ENCODE measurements at regions not wholly inside any gene's neighbourhood (a gene's known extent, or its start where the extent isn't known, plus 50 kb on each side); places are given as distances from the start of the nearest gene placed in this dataset.
A peak's percentile ranks its signal among the peaks of the same experiment; 100 is the strongest.

DNA sequence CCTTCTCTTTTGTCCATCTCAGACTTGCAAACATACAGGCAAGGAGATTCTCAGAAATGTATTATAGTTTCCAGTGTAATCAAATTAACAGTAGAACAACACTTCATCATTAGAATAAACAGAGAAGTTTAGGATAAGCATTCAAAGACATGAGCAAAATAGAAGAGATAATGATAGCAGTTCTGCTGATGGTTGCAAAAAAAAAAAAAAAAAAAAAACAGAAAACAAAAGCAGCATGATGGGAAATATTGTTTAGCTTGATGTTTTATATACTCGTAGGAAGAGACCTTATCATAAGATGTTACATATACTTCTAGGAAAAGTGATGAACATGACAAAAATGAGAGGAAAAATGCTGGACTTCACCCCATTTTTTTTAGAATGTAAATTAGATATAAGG lies 1356.2 kb downstream of the MAT2B start:
- H3K4me3 Mint-ChIP-seq = no peak overlapping the region
- Histone ChIP-seq H3K4me1 (ENCODE audit: control insufficient read depth, insufficient read depth, low read length, poor library complexity, severe bottlenecking) (no peaks in the 10 kb centered on the region), H3K9me3 (ENCODE audit: control insufficient read depth in 2 of 2, low read length in 2 of 2) (no peaks in the 10 kb centered on the region), H3K36me3 (ENCODE audit: control insufficient read depth, insufficient read depth, low read length) (no peaks in the 10 kb centered on the region), H3K4me3 (ENCODE audit: low read depth, low read length) (no peak overlapping the region), H3K27ac (ENCODE audit: insufficient read depth, low read length, poor library complexity, severe bottlenecking) (no peak overlapping the region), H3K27me3 (ENCODE audit: control insufficient read depth, insufficient read depth, low read length) (no peaks in the 10 kb centered on the region)
- peaks cover 3% of the 10 kb centered on the region for H3K36me3 Mint-ChIP-seq
- ATAC-seq (ENCODE audit: low read depth in 2 of 2) = no peak
- peaks cover 1 to 27% (median 7%) of the 10 kb centered on the region in 7 donors for H3K9me3 Mint-ChIP-seq
- no peaks in the 10 kb centered on the region for H3K4me1 Mint-ChIP-seq
- H3K27ac Mint-ChIP-seq = no peak overlapping the region
- no peaks in the 10 kb centered on the region for H3K27me3 Mint-ChIP-seq
- DNase-seq = no peak

DNA sequence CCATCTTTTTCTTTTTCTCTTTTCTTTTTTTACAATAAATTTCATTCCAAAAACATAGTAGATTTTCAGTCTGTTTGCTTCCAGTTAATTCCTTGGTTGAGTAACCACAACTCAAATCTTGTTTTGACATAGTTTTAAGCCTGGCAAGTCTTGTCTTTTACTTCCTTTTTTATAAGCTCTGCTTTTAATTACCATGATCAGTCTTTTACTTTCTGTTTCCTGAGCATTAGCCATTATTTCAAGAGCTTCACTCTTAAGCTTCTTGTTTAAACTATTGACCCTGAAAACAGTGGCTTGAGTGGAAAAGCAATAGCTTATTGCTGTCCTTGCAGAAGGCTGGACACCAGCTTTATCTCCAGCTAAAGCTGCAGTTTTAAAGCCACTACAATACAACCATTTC lies 1363.3 kb downstream of the MAT2B start:
- Mint-ChIP-seq H3K4me3 (no peak overlapping the region), H3K27me3 (no peaks in the 10 kb centered on the region), H3K36me3 (no peaks in the 10 kb centered on the region), H3K4me1 (no peaks in the 10 kb centered on the region), H3K9me3 (peaks cover 0 to 40% (median 2%) of the 10 kb centered on the region in 7 donors), H3K27ac (no peak overlapping the region)
- no peaks in the 10 kb centered on the region for H3K27me3 ChIP-seq (ENCODE audit: control insufficient read depth, insufficient read depth, low read length)
- H3K4me1 ChIP-seq (ENCODE audit: control insufficient read depth, insufficient read depth, low read length, poor library complexity, severe bottlenecking) = no peaks in the 10 kb centered on the region
- H3K4me3 ChIP-seq (ENCODE audit: low read depth, low read length) = no peak overlapping the region
- no peaks in the 10 kb centered on the region for H3K36me3 ChIP-seq (ENCODE audit: control insufficient read depth, insufficient read depth, low read length)
- H3K27ac ChIP-seq (ENCODE audit: insufficient read depth, low read length, poor library complexity, severe bottlenecking) = no peak overlapping the region
- DNase-seq (no peak), ATAC-seq (ENCODE audit: low read depth in 2 of 2) (no peak)
- peaks cover 0 to 6% of the 10 kb centered on the region in 2 experiments for H3K9me3 ChIP-seq (ENCODE audit: control insufficient read depth in 2 of 2, low read length in 2 of 2)

DNA sequence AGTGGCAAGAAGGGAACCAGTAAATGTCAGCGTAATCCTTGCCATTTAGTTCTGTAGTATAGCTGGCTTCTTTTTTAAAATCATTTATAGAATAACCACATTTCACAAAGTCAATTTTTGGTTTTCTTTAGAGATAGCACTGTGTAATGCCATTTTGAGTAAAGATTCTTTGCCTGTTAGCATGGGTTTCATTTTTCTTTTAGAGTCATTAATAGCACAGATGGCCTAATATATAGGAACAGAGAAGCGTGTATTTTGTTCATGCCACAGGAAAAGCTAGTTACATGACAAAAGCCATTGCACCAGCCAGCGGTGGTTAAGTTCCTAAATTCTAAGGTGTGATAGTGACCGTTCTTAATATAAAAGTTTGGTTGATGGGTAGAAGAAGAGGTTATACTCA lies 1363.9 kb downstream of the MAT2B start:
- Mint-ChIP-seq H3K36me3 (no peaks in the 10 kb centered on the region), H3K27ac (no peak overlapping the region), H3K27me3 (no peaks in the 10 kb centered on the region), H3K4me1 (no peaks in the 10 kb centered on the region), H3K4me3 (no peak overlapping the region), H3K9me3 (peaks cover 0 to 46% (median 2%) of the 10 kb centered on the region in 7 donors)
- no peaks in the 10 kb centered on the region for H3K36me3 ChIP-seq (ENCODE audit: control insufficient read depth, insufficient read depth, low read length)
- no peaks in the 10 kb centered on the region for H3K4me1 ChIP-seq (ENCODE audit: control insufficient read depth, insufficient read depth, low read length, poor library complexity, severe bottlenecking)
- ATAC-seq (ENCODE audit: low read depth in 2 of 2) (no peak), DNase-seq (no peak)
- H3K4me3 ChIP-seq (ENCODE audit: low read depth, low read length) = no peak overlapping the region
- no peaks in the 10 kb centered on the region for H3K27me3 ChIP-seq (ENCODE audit: control insufficient read depth, insufficient read depth, low read length)
- H3K9me3 ChIP-seq (ENCODE audit: control insufficient read depth in 2 of 2, low read length in 2 of 2) = peaks cover 0 to 6% of the 10 kb centered on the region in 2 experiments
- H3K27ac ChIP-seq (ENCODE audit: insufficient read depth, low read length, poor library complexity, severe bottlenecking) = no peak overlapping the region

DNA sequence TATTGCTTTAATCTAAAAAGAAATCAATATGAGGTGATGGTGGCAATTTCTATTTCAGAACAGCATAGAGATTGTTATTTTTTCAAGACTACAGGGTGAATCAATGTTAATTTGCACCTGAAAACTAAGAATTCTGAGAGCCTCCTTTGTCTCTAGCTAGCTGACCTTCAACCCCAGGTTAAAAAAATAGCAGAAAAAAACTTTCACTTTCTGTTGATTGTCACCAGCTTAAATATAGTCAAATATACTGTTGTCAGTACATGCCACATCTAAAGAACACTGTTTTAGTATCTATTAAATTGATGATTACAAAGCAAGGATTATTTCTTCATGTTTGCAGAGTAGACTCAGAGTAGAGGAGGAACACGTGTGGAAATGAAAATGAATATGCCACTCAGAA lies 1371.4 kb downstream of the MAT2B start:
- Mint-ChIP-seq H3K4me1 (no peaks in the 10 kb centered on the region), H3K9me3 (peaks cover 0 to 29% (median 7%) of the 10 kb centered on the region in 7 donors), H3K27ac (no peak overlapping the region), H3K4me3 (no peak overlapping the region), H3K27me3 (no peaks in the 10 kb centered on the region), H3K36me3 (no peaks in the 10 kb centered on the region)
- no peaks in the 10 kb centered on the region for H3K4me1 ChIP-seq (ENCODE audit: control insufficient read depth, insufficient read depth, low read length, poor library complexity, severe bottlenecking)
- no peaks in the 10 kb centered on the region for H3K9me3 ChIP-seq (ENCODE audit: control insufficient read depth in 2 of 2, low read length in 2 of 2)
- no peaks in the 10 kb centered on the region for H3K27me3 ChIP-seq (ENCODE audit: control insufficient read depth, insufficient read depth, low read length)
- H3K36me3 ChIP-seq (ENCODE audit: control insufficient read depth, insufficient read depth, low read length) = no peaks in the 10 kb centered on the region
- DNase-seq (no peak), ATAC-seq (ENCODE audit: low read depth in 2 of 2) (no peak)
- no peak overlapping the region for H3K27ac ChIP-seq (ENCODE audit: insufficient read depth, low read length, poor library complexity, severe bottlenecking)
- no peak overlapping the region for H3K4me3 ChIP-seq (ENCODE audit: low read depth, low read length)

DNA sequence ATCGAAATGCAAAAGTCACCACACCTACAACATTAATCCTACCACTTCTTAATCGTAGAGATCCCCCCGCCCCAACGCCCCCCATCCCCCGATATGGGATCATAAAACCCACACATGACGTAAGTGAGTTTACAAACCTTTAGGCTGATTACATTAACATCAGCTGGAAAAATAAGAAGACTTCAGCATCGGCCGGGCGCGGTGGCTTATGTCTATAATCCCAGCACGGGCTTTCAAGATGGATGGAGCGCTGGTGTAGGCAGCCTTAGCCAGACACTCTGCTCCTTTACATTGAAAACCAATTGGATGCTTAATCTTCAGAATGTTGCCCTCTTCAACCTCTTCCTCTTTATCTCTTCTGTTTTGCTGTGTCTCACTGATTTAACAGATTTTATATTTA lies 1376.0 kb downstream of the MAT2B start:
- Mint-ChIP-seq H3K9me3 (peaks cover 0 to 27% (median 6%) of the 10 kb centered on the region in 7 donors), H3K4me3 (no peak overlapping the region), H3K36me3 (no peaks in the 10 kb centered on the region), H3K27me3 (no peaks in the 10 kb centered on the region), H3K27ac (no peak overlapping the region), H3K4me1 (no peaks in the 10 kb centered on the region)
- Histone ChIP-seq H3K4me1 (ENCODE audit: control insufficient read depth, insufficient read depth, low read length, poor library complexity, severe bottlenecking) (no peaks in the 10 kb centered on the region), H3K27me3 (ENCODE audit: control insufficient read depth, insufficient read depth, low read length) (no peaks in the 10 kb centered on the region), H3K4me3 (ENCODE audit: low read depth, low read length) (no peak overlapping the region), H3K9me3 (ENCODE audit: control insufficient read depth in 2 of 2, low read length in 2 of 2) (peaks cover 0 to 1% of the 10 kb centered on the region in 2 experiments), H3K27ac (ENCODE audit: insufficient read depth, low read length, poor library complexity, severe bottlenecking) (no peak overlapping the region), H3K36me3 (ENCODE audit: control insufficient read depth, insufficient read depth, low read length) (no peaks in the 10 kb centered on the region)
- no peak for ATAC-seq (ENCODE audit: low read depth in 2 of 2)
- no peak for DNase-seq

DNA sequence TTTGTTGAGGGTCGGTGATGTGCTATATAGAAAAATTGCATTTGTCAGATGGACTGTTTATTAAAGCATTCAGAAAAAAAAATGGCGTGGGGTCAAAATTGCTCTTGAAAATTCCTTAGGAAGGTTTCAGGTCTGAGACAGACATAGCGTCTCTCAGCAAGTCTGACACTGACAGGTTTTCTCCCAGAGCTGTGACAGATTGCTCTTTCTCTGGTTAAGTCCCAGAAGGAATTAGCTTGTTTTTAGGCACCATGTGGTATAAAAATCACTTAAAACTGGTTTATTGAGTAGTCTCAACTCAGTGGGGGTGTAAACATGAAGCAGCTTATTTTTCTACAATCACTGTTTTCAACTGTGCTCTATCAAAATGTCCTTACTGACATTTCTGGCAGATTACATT lies 1379.8 kb downstream of the MAT2B start:
- H3K4me1 Mint-ChIP-seq = no peaks in the 10 kb centered on the region

DNA sequence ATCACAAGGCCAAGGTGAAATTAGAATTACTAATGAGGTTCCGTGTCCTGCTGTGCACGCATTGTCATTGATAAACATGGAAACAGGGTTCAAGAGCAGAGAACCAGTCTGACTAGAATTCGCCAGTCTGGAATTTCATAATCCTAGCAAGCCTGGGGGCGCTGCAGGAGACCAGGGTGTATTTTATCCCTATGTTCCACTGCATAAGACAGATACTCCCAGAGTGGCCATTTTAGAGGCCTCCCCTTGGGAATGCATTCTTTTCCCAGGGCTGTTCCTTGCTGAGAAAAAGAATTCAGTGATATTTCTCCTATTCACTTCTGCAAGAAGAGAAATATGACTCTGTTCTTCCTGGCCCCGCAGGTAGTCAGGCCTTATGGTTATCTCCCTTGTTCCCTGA lies 1387.7 kb downstream of the MAT2B start:
- no peaks in the 10 kb centered on the region for H3K27me3 ChIP-seq (ENCODE audit: control insufficient read depth, insufficient read depth, low read length)
- Mint-ChIP-seq H3K27me3 (no peaks in the 10 kb centered on the region), H3K9me3 (peaks cover 1 to 13% (median 4%) of the 10 kb centered on the region in 7 donors), H3K4me3 (no peak overlapping the region), H3K27ac (no peak overlapping the region), H3K4me1 (no peaks in the 10 kb centered on the region), H3K36me3 (no peaks in the 10 kb centered on the region)
- peaks cover 0 to 5% of the 10 kb centered on the region in 2 experiments for H3K9me3 ChIP-seq (ENCODE audit: control insufficient read depth in 2 of 2, low read length in 2 of 2)
- ATAC-seq (ENCODE audit: low read depth in 2 of 2) (no peak), DNase-seq (no peak)
- H3K36me3 ChIP-seq (ENCODE audit: control insufficient read depth, insufficient read depth, low read length) = no peaks in the 10 kb centered on the region
- no peaks in the 10 kb centered on the region for H3K4me1 ChIP-seq (ENCODE audit: control insufficient read depth, insufficient read depth, low read length, poor library complexity, severe bottlenecking)
- H3K27ac ChIP-seq (ENCODE audit: insufficient read depth, low read length, poor library complexity, severe bottlenecking) = no peak overlapping the region
- H3K4me3 ChIP-seq (ENCODE audit: low read depth, low read length) = no peak overlapping the region

More for the DNA sequence above, 1379.8 kb downstream of the MAT2B start:
- H3K27ac Mint-ChIP-seq = no peak overlapping the region
- no peak for ATAC-seq (ENCODE audit: low read depth in 2 of 2)
- peaks cover 0 to 27% (median 8%) of the 10 kb centered on the region in 7 donors for H3K9me3 Mint-ChIP-seq
- no peak overlapping the region for H3K4me3 ChIP-seq (ENCODE audit: low read depth, low read length)
- DNase-seq = no peak
- H3K27ac ChIP-seq (ENCODE audit: insufficient read depth, low read length, poor library complexity, severe bottlenecking) = no peak overlapping the region
- no peaks in the 10 kb centered on the region for H3K4me1 ChIP-seq (ENCODE audit: control insufficient read depth, insufficient read depth, low read length, poor library complexity, severe bottlenecking)
- H3K36me3 ChIP-seq (ENCODE audit: control insufficient read depth, insufficient read depth, low read length) = no peaks in the 10 kb centered on the region
- no peaks in the 10 kb centered on the region for H3K36me3 Mint-ChIP-seq
- H3K27me3 ChIP-seq (ENCODE audit: control insufficient read depth, insufficient read depth, low read length) = no peaks in the 10 kb centered on the region
- H3K4me3 Mint-ChIP-seq = peak overlapping the region in 1 of 4 donors; percentile 43
- no peaks in the 10 kb centered on the region for H3K27me3 Mint-ChIP-seq
- H3K9me3 ChIP-seq (ENCODE audit: control insufficient read depth in 2 of 2, low read length in 2 of 2) = peaks cover 0 to 4% of the 10 kb centered on the region in 2 experiments

DNA sequence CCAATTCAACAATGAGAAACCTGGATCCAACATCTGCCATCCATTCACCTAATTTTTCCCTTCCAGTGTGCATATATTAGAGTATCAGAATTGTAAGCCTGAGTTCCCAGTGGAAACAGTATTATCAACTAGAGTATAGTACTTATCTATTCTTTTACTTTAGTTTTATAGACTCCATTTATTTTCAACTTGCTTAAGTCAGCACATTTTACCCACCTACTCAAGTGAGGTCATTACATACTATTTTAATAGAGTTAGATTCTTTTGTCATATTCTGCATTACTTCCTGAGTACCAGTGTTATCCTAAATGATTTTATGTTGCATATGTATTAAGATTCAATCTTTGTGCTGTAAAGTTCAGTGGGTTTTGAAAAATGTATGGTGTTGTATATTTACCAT lies 1393.3 kb downstream of the MAT2B start:
- H3K36me3 Mint-ChIP-seq = no peaks in the 10 kb centered on the region
- no peak overlapping the region for H3K4me3 Mint-ChIP-seq
- no peaks in the 10 kb centered on the region for H3K27me3 Mint-ChIP-seq

More for the DNA sequence above, 1393.3 kb downstream of the MAT2B start:
- ATAC-seq (ENCODE audit: low read depth in 2 of 2) (no peak), DNase-seq (no peak)
- peaks cover 1 to 26% (median 5%) of the 10 kb centered on the region in 7 donors for H3K9me3 Mint-ChIP-seq
- no peak overlapping the region for H3K27ac Mint-ChIP-seq
- Histone ChIP-seq H3K27me3 (ENCODE audit: control insufficient read depth, insufficient read depth, low read length) (no peaks in the 10 kb centered on the region), H3K4me1 (ENCODE audit: control insufficient read depth, insufficient read depth, low read length, poor library complexity, severe bottlenecking) (no peaks in the 10 kb centered on the region), H3K4me3 (ENCODE audit: low read depth, low read length) (no peak overlapping the region), H3K27ac (ENCODE audit: insufficient read depth, low read length, poor library complexity, severe bottlenecking) (no peak overlapping the region), H3K9me3 (ENCODE audit: control insufficient read depth in 2 of 2, low read length in 2 of 2) (peaks cover 0 to 5% of the 10 kb centered on the region in 2 experiments), H3K36me3 (ENCODE audit: control insufficient read depth, insufficient read depth, low read length) (no peaks in the 10 kb centered on the region)
- H3K4me1 Mint-ChIP-seq = no peaks in the 10 kb centered on the region
